Fibroblast of mammary gland (primary cell): ENCODE measurements at regions not wholly inside any gene's neighbourhood (a gene's known extent, or its start where the extent isn't known, plus 50 kb on each side); places are given as distances from the start of the nearest gene placed in this dataset.

Source experiments
- DNase-seq: peaks from one replicate; pipeline ENCODE4 v3.0.0-alpha.2; 2010; ENCODE audit warnings: low read depth
- H3K4me3 ChIP-seq: 2 replicates; pipeline ENCODE4 v1.5.1; 2011; ENCODE audit warnings: low read depth, mild to moderate bottlenecking, low read length, moderate library complexity; ENCODE audit not compliant: control insufficient read depth
- CTCF ChIP-seq: conservative IDR thresholded peaks from 2 replicates; pipeline ENCODE4 v1.5.1; 2011; ENCODE audit warnings: low read depth, low read length, inconsistent platforms; ENCODE audit not compliant: control insufficient read depth, insufficient read depth

DNA sequence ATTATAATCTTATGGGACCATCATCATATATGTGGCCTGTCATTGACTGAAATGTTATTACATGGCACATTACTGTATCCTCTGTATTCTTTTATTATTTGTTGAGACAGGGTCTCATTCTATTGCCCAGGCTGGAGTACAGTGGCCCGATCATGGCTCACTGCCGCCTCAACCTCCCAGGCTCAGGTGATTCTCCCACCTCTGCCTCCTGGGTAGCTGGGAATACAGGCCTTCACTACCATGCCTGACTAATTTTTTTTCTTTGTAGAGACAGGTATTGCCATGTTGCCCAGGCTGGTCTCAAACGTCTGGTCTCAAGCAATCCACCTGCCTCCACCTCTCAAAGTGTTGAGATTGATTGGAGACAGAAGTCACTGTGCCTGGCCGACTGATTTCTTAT lies 153.2 kb downstream of the RASSF9 start:
- H3K4me3 ChIP-seq = no peak overlapping the region
- TF ChIP-seq CTCF = no peak
- no peak for DNase-seq

DNA sequence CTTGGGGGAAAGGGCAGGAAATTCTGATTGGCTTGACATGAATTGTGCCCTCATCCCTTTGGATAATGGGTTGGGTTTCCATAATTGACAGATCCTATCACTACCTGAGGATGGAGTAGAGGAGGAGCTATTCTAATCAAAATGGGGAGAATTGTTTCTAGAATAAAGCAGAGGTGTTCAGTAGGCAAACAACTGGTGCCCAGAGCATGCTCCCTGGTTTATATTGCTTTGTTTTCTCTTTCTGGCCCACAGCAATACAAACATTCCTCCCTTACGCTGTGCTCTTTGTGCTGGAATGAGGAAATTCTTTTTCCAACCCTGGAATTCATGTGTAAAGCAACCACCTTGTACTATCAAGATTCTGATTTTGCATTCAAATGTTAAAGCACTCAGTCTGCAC lies 147.4 kb downstream of the RASSF9 start:
- no peak overlapping the region for H3K4me3 ChIP-seq
- no peak for TF ChIP-seq CTCF
- DNase-seq = no peak

DNA sequence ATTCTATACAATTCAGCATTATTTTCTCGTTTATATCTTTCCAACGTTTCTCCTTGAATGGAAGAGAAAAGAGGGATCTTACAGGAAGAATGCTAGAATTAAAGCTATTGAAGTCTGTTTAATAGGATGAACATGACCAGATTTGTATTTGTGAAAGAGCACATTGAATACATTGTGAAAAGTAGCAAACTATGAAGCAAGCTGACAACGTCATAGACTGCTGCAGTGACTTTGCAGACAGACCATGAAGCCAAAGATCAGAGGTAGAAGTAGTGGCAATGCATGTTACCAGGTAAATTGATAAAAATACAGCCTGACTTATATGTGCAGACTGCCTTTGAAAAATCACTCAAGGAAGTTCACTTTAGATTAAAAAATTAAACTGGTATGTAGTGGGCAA lies 146.1 kb downstream of the RASSF9 start:
- no peak for TF ChIP-seq CTCF
- no peak for DNase-seq
- no peak overlapping the region for H3K4me3 ChIP-seq

- no peak overlapping the region for H3K4me3 ChIP-seq
- TF ChIP-seq CTCF = no peak
- no peak for DNase-seq
Measured at GRCh38 chr12:85693093-85693665, 143.0 kb downstream of the RASSF9 start.

DNA sequence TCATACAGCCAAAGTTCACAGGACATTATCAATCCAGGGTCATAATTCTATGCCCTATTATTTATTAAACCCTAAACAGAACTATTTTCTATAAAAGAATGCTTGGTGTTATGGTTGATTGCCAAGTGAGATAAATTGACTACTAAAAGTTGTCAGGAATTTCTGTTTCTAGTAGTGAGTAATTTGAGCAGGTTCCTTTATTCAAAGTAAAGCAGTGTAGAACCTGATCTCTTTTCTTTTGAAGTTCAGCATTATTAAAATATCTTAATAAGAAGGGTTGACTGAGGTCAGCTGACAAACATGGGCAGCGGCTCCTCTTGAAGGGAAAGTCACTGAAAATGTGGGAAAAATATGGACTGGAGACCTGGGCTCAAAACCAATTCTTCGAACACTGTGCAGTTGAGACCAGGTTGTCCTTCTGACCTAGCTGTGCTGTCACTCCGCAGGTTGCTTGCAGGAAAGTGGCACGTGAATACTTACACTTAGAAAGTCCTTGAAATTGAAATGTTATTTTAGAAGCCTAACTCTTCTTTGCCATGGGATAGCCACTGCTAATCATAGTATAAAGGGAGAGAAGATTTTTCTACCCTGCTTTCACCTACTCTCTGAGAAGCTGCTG lies 141.0 kb downstream of the RASSF9 start:
- no peak for DNase-seq
- H3K4me3 ChIP-seq = no peak overlapping the region
- TF ChIP-seq CTCF = no peak

- DNase-seq = no peak
- no peak overlapping the region for H3K4me3 ChIP-seq
- no peak for TF ChIP-seq CTCF
Measured at GRCh38 chr12:85697003-85697402, 139.2 kb downstream of the RASSF9 start.
